Ovary (tissue), 7 donors: ENCODE measurements at regions not wholly inside any gene's neighbourhood (a gene's known extent, or its start where the extent isn't known, plus 50 kb on each side); places are given as distances from the start of the nearest gene placed in this dataset.

Experiments
- DNase-seq, 5 donors: peaks; one replicate each; pipeline ENCODE4 v3.0.0-alpha.2; 2019 to 2020
- H3K27ac ChIP-seq, 2 donors: fragments of 200-600 bp; one replicate each; pipeline versions ENCODE4 v1.5.1 to v1.8.0; 2019 to 2022
- H3K27me3 ChIP-seq: fragments of 200-600 bp; one replicate; pipeline ENCODE4 v1.8.0; 2022
- H3K36me3 ChIP-seq: fragments of 200-600 bp; sonication (generic); one replicate; pipeline ENCODE4 v1.5.1; 2019
- H3K4me1 ChIP-seq: one replicate; pipeline ENCODE4 v1.8.1; 2013; ENCODE audit warnings: mild to moderate bottlenecking, moderate library complexity; ENCODE audit not compliant: insufficient read depth
- H3K4me3 ChIP-seq: fragments of 200-600 bp; sonication (generic); one replicate; pipeline ENCODE4 v1.5.1; 2017
- H3K9me3 ChIP-seq, 2 donors: fragments of 200-600 bp in 1 of 2; sonication (generic) in 1 of 2; one replicate each; pipeline versions ENCODE4 v1.5.1 to v1.8.1; 2013 to 2019; ENCODE audit warnings: mild to moderate bottlenecking in 1 of 2, moderate library complexity in 1 of 2
- CTCF ChIP-seq, 3 donors: fragments of 450-650 bp in 2 of 3; fragments of 200-600 bp in 1 of 3; IDR thresholded peaks; one replicate each; pipeline versions ENCODE4 v1.5.1 to v1.8.0; 2016 to 2022; ENCODE audit warnings: antibody characterized with exemption in 3 of 3, mild to moderate bottlenecking in 1 of 3
- EP300 ChIP-seq: sonication (generic); formaldehyde crosslinking; IDR thresholded peaks from one replicate; pipeline ENCODE4 v1.6.1; 2017; ENCODE audit warnings: antibody characterized with exemption
- POLR2A ChIP-seq: fragments of 450-650 bp; IDR thresholded peaks from one replicate; pipeline ENCODE4 v1.6.1; 2017; ENCODE audit warnings: antibody characterized with exemption, mild to moderate bottlenecking, moderate library complexity
- WGBS, 3 donors: extraction: QIAGEN DNeasy Blood & Tissue Kit in 1 of 3; methylation state at CpG; one replicate each; pipeline versions ENCODE4 v1.1.5 to v1.1.7; 2013 to 2017; 5-methylcytosine and 5-hydroxymethylcytosine counted together
- intact Hi-C, 4 donors: fragments of 100-400 bp; cut with DNase I; formaldehyde crosslinking; loops; one replicate each; pipeline versions ENCODE4 v1.11.0 to v1.15.1; 2022 to 2023
- donor health status: DM: no; HTN: no; CAD: no; lungs with moderate emphysema.
- donor health status: DM: no; HTN: no; CAD: no.
- donor health status: Bipolar disorder and iron deficiency.
- donor health status: DM: no; HTN: no; CAD: no.
- donor health status: DM: yes; HTN: yes; CAD: no.

- WGBS, 3 donors, result 69 to 76% (median 76%) methylated on average over 10 of the region's 10 CpGs
- H3K9me3 ChIP-seq, result no peaks in the 10 kb centered on the region
- no peaks in the 10 kb centered on the region for H3K4me1 ChIP-seq
- no peak for DNase-seq
- intact Hi-C loops, result no loop called here
- H3K36me3 ChIP-seq, result no peaks in the 10 kb centered on the region
- no peak overlapping the region for H3K4me3 ChIP-seq
- H3K27me3 ChIP-seq, result no peaks in the 10 kb centered on the region
- TF ChIP-seq POLR2A (no peak), EP300 (no peak), CTCF (IDR thresholded peaks at IDR 0.05) (no peak)
- H3K27ac ChIP-seq, result no peak overlapping the region
These were observed 241.0 kb downstream of the SHOX start for GRCh38 chrX:871626-872025.

- no peak for DNase-seq
- TF ChIP-seq CTCF (IDR thresholded peaks at IDR 0.05) (no peak), EP300 (no peak), POLR2A (no peak)
- 53 to 54% (median 53%) methylated on average over 18 of the region's 18 CpGs for whole genome bisulfite sequencing, 3 donors
These were observed 237.5 kb downstream of the SHOX start for GRCh38 chrX:867966-868647.

GRCh38 chrX:867502-867901 is 236.9 kb downstream of the SHOX start:
- DNase-seq, result no peak
- H3K27ac ChIP-seq, result no peak overlapping the region
- H3K9me3 ChIP-seq, result no peaks in the 10 kb centered on the region
- H3K4me3 ChIP-seq, result no peak overlapping the region
- WGBS, 3 donors, result 14 to 17% (median 15%) methylated on average over 11 of the region's 11 CpGs
- H3K4me1 ChIP-seq, result no peaks in the 10 kb centered on the region
- TF ChIP-seq EP300 (no peak), CTCF (IDR thresholded peaks at IDR 0.05) (no peak), POLR2A (no peak)
- H3K27me3 ChIP-seq, result no peaks in the 10 kb centered on the region
- intact Hi-C loops, result no loop called here
- no peaks in the 10 kb centered on the region for H3K36me3 ChIP-seq

More at GRCh38 chrX:867966-868647, 237.5 kb downstream of the SHOX start:
- no peaks in the 10 kb centered on the region for H3K27me3 ChIP-seq
- no peaks in the 10 kb centered on the region for H3K9me3 ChIP-seq
- intact Hi-C loops, result no loop called here
- H3K4me3 ChIP-seq, result no peak overlapping the region
- H3K4me1 ChIP-seq, result no peaks in the 10 kb centered on the region
- no peaks in the 10 kb centered on the region for H3K36me3 ChIP-seq
- no peak overlapping the region for H3K27ac ChIP-seq

GRCh38 chrX:866441-866990 is 235.9 kb downstream of the SHOX start:
- Histone ChIP-seq H3K9me3 (no peaks in the 10 kb centered on the region), H3K27me3 (no peaks in the 10 kb centered on the region), H3K36me3 (no peaks in the 10 kb centered on the region), H3K27ac (no peak overlapping the region), H3K4me3 (no peak overlapping the region), H3K4me1 (no peaks in the 10 kb centered on the region)
- intact Hi-C loops, result no loop called here
- no peak for DNase-seq
- 9 to 17% (median 14%) methylated on average over 18 of the region's 18 CpGs for WGBS, 3 donors
- TF ChIP-seq EP300 (no peak), POLR2A (no peak), CTCF (IDR thresholded peaks at IDR 0.05) (no peak)
